Liver (tissue), 8 donors: ENCODE measurements at regions not wholly inside any gene's neighbourhood (a gene's known extent, or its start where the extent isn't known, plus 50 kb on each side); places are given as distances from the start of the nearest gene placed in this dataset.
A peak's percentile ranks its signal among the peaks of the same experiment; 100 is the strongest.

Experiments used
- DNase-seq: peaks from one replicate; pipeline ENCODE4 v3.0.0-alpha.2; 2017; ENCODE audit warnings: low spot score
- H3K27ac ChIP-seq, 2 donors: one replicate each; pipeline ENCODE4 v1.7.0; 2013; ENCODE audit warnings: inconsistent platforms in 2 of 2, low read length in 2 of 2, control low read depth in 1 of 2, low read depth in 1 of 2, mild to moderate bottlenecking in 1 of 2
- H3K27me3 ChIP-seq, 4 donors: one replicate each; pipeline versions ENCODE4 v1.6.1 to v1.7.0; 2013; ENCODE audit warnings: low read length in 3 of 4, inconsistent platforms in 1 of 4, mild to moderate bottlenecking in 1 of 4, moderate library complexity in 1 of 4; ENCODE audit not compliant: control insufficient read depth in 4 of 4, insufficient read depth in 4 of 4
- H3K36me3 ChIP-seq, 4 donors: one replicate each; pipeline versions ENCODE4 v1.6.1 to v1.7.0; 2013; ENCODE audit warnings: low read length in 3 of 4, mild to moderate bottlenecking in 3 of 4, low read depth in 1 of 4, moderate library complexity in 1 of 4; ENCODE audit not compliant: control insufficient read depth in 4 of 4, insufficient read depth in 3 of 4
- H3K4me1 ChIP-seq, 4 donors: one replicate each; pipeline versions ENCODE4 v1.6.1 to v1.7.0; 2013; ENCODE audit warnings: low read length in 3 of 4, mild to moderate bottlenecking in 3 of 4, moderate library complexity in 1 of 4; ENCODE audit not compliant: control insufficient read depth in 4 of 4, insufficient read depth in 4 of 4
- H3K4me3 ChIP-seq, 3 donors: one replicate each; pipeline versions ENCODE4 v1.6.1 to v1.7.0; 2013; ENCODE audit warnings: low read length in 3 of 3, control low read depth in 1 of 3, low read depth in 1 of 3, mild to moderate bottlenecking in 1 of 3
- H3K9ac ChIP-seq, 2 donors: one replicate each; pipeline ENCODE4 v1.7.0; 2013; ENCODE audit warnings: low read length in 2 of 2, mild to moderate bottlenecking in 2 of 2, moderate library complexity in 2 of 2, control low read depth in 1 of 2, low read depth in 1 of 2
- H3K9me3 ChIP-seq, 4 donors: one replicate each; pipeline versions ENCODE4 v1.6.1 to v1.7.0; 2013; ENCODE audit warnings: low read length in 3 of 4; ENCODE audit not compliant: control insufficient read depth in 4 of 4
- ATF3 ChIP-seq: IDR thresholded peaks from 2 replicates; pipeline ENCODE4 v1.6.1; 2016; ENCODE audit warnings: antibody characterized with exemption
- CTCF ChIP-seq: fragments of 150-350 bp; IDR thresholded peaks from 2 replicates; pipeline ENCODE4 v1.5.1; 2017; ENCODE audit warnings: improper control_type of control experiment, low read depth, low read length; ENCODE audit not compliant: missing input control
- EGR1 ChIP-seq, 2 donors: IDR thresholded peaks; 2 replicates each; pipeline ENCODE4 v1.6.1; 2016 to 2018; ENCODE audit warnings: antibody characterized with exemption in 2 of 2, low read depth in 2 of 2
- FOXA1 ChIP-seq: IDR thresholded peaks from 2 replicates; pipeline ENCODE4 v1.6.1; 2016; ENCODE audit warnings: antibody characterized with exemption
- FOXA2 ChIP-seq: IDR thresholded peaks from 2 replicates; pipeline ENCODE4 v1.6.1; 2016; ENCODE audit warnings: antibody characterized with exemption
- GABPA ChIP-seq, 2 donors: IDR thresholded peaks in 1 of 2; conservative IDR thresholded peaks in 1 of 2; 2 replicates each; pipeline ENCODE4 v1.6.1; 2016; ENCODE audit warnings: antibody characterized with exemption in 2 of 2, mild to moderate bottlenecking in 1 of 2, moderate library complexity in 1 of 2
- HNF4A ChIP-seq, 2 donors: conservative IDR thresholded peaks; 2 replicates each; pipeline ENCODE4 v1.6.1; 2016; ENCODE audit warnings: antibody characterized with exemption in 2 of 2, mild to moderate bottlenecking in 2 of 2
- HNF4G ChIP-seq: IDR thresholded peaks from 2 replicates; pipeline ENCODE4 v1.6.1; 2016; ENCODE audit warnings: antibody characterized with exemption
- JUND ChIP-seq, 2 donors: IDR thresholded peaks; 2 replicates each; pipeline ENCODE4 v1.6.1; 2016; ENCODE audit warnings: antibody characterized with exemption in 2 of 2
- MAX ChIP-seq: IDR thresholded peaks from 2 replicates; pipeline ENCODE4 v1.6.1; 2016; ENCODE audit warnings: antibody characterized with exemption
- NR2F2 ChIP-seq: IDR thresholded peaks from 2 replicates; pipeline ENCODE4 v1.6.1; 2016; ENCODE audit warnings: antibody characterized with exemption
- RAD21 ChIP-seq, 2 donors: IDR thresholded peaks; 2 replicates each; pipeline ENCODE4 v1.6.1; 2016; ENCODE audit warnings: antibody characterized with exemption in 2 of 2, mild to moderate bottlenecking in 2 of 2
- REST ChIP-seq: IDR thresholded peaks from 2 replicates; pipeline ENCODE4 v1.6.1; 2016; ENCODE audit warnings: antibody characterized with exemption, mild to moderate bottlenecking
- RXRA ChIP-seq, 2 donors: IDR thresholded peaks; 2 replicates each; pipeline ENCODE4 v1.6.1; 2017 to 2018; ENCODE audit warnings: antibody characterized with exemption in 2 of 2, mild to moderate bottlenecking in 1 of 2
- SP1 ChIP-seq: IDR thresholded peaks from 2 replicates; pipeline ENCODE4 v1.6.1; 2018; ENCODE audit warnings: antibody characterized with exemption, mild to moderate bottlenecking
- TAF1 ChIP-seq: conservative IDR thresholded peaks from 2 replicates; pipeline ENCODE4 v1.6.1; 2016; ENCODE audit warnings: antibody characterized with exemption, mild to moderate bottlenecking
- YY1 ChIP-seq: IDR thresholded peaks from 2 replicates; pipeline ENCODE4 v1.6.1; 2016; ENCODE audit warnings: antibody characterized with exemption, mild to moderate bottlenecking
- ZBTB33 ChIP-seq: IDR thresholded peaks from 2 replicates; pipeline ENCODE4 v1.6.1; 2016; ENCODE audit warnings: antibody characterized with exemption
- WGBS: extraction: QIAGEN DNeasy Blood & Tissue Kit; methylation state at CpG from one replicate; pipeline ENCODE4 v1.1.7; 2013; 5-methylcytosine and 5-hydroxymethylcytosine counted together
- donor health status: healthy.
- donor health status: healthy.
- donor health status: healthy.
- donor health status: healthy.
- donor health status: healthy.

GRCh38 chr11:134544095-134544815 lies 132.2 kb upstream of the B3GAT1 start:
- no peak overlapping the region for H3K9ac ChIP-seq
- H3K27me3 ChIP-seq: no peaks in the 10 kb centered on the region
- H3K4me3 ChIP-seq: no peak overlapping the region
- no peaks in the 10 kb centered on the region for H3K9me3 ChIP-seq
- H3K4me1 ChIP-seq: no peaks in the 10 kb centered on the region
- H3K27ac ChIP-seq: no peak overlapping the region
- 89% methylated on average over 14 of the region's 14 CpGs for WGBS
- DNase-seq: peak; percentile 13
- H3K36me3 ChIP-seq: no peaks in the 10 kb centered on the region
- TF ChIP-seq MAX (no peak), TAF1 (no peak), EGR1 (IDR thresholded peaks at IDR 0.05; ENCODE audit: low read depth in 2 of 2) (no peak), HNF4G (no peak), RXRA (IDR thresholded peaks at IDR 0.05) (no peak), JUND (IDR thresholded peaks at IDR 0.05) (no peak), GABPA (IDR thresholded peaks at IDR 0.05 in 1 of 2, conservative IDR thresholded peaks at IDR 0.05 in 1 of 2) (no peak), RAD21 (IDR thresholded peaks at IDR 0.05) (no peak), YY1 (no peak), FOXA2 (no peak), HNF4A (conservative IDR thresholded peaks at IDR 0.05) (no peak), FOXA1 (no peak), ZBTB33 (no peak), SP1 (no peak), NR2F2 (no peak), REST (no peak), CTCF (no peak), ATF3 (no peak)
